ENCODE measurements at regions not wholly inside any gene's neighbourhood (a gene's known extent, or its start where the extent isn't known, plus 50 kb on each side); places are given as distances from the start of the nearest gene placed in this dataset.

- TF ChIP-seq, protein P1, sequence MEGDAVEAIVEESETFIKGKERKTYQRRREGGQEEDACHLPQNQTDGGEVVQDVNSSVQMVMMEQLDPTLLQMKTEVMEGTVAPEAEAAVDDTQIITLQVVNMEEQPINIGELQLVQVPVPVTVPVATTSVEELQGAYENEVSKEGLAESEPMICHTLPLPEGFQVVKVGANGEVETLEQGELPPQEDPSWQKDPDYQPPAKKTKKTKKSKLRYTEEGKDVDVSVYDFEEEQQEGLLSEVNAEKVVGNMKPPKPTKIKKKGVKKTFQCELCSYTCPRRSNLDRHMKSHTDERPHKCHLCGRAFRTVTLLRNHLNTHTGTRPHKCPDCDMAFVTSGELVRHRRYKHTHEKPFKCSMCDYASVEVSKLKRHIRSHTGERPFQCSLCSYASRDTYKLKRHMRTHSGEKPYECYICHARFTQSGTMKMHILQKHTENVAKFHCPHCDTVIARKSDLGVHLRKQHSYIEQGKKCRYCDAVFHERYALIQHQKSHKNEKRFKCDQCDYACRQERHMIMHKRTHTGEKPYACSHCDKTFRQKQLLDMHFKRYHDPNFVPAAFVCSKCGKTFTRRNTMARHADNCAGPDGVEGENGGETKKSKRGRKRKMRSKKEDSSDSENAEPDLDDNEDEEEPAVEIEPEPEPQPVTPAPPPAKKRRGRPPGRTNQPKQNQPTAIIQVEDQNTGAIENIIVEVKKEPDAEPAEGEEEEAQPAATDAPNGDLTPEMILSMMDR (IDR thresholded peaks at IDR 0.05): no peak
- no peak for TF ChIP-seq POLR2AphosphoS5 (IDR thresholded peaks at IDR 0.05; ENCODE audit: insufficient read depth in 1 of 2, low read depth in 1 of 2)
- TF ChIP-seq POLR2A (IDR thresholded peaks at IDR 0.05): no peak
Observed at GRCh38 chr14:44403193-44403592, 103.9 kb downstream of the FSCB start.
